ENCODE measurements at regions not wholly inside any gene's neighbourhood (a gene's known extent, or its start where the extent isn't known, plus 50 kb on each side); places are given as distances from the start of the nearest gene placed in this dataset.

DNA sequence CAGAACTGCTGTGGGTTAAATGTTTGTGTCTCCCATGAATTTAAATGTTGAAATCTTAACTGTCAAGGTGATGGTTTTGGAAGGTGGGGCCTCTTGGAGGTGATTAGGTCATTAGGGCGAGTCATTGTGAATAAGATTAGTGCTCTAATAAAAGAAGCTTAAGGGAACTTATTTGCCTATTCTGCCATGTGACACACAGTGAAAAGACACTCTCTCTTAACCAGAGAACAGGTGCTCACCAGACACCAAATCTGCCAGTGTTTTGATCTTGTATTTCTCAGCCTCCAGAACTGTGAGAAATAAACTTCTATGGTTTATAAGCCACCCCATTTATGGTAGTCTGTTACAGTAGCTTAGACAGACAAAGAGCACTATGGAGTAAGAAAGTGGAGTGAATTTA is 117.9 kb upstream of the SV2C start:
- ChIA-PET CTCF (no interaction called here), POLR2A (ENCODE audit: low non-redundant PET) (no interaction called here)
- intact Hi-C loops (cut with micrococcal nuclease; ENCODE audit: unreplicated experiment), result no loop called here

DNA sequence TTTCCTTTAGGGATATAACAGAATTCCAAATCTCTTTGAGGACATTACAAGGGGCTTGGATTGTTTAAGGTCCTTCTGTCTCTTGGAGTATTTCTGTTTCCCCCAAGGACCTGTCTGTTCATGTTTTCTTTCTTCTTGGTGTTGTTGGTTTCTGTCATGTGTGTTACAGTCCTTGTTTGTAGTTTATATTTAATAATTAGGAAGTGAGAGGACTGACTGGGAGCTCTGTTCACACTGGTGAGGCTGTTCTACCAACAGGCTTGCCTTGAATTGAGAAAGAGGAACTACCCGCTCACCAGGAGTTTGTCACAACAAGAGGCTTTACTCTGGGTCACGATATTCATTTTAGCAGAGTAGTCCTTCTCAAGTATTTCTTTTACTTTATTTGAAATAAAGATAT is 119.2 kb upstream of the SV2C start:
- no peaks in the 10 kb centered on the region for H3K9me3 ChIP-seq (ENCODE audit: low read depth, low read length, poor library complexity, severe bottlenecking)
- H3K27me3 ChIP-seq (replicated peaks; ENCODE audit: insufficient read depth, low read depth, low read length, poor library complexity), result no peaks in the 10 kb centered on the region
- no peak for DNase-seq (ENCODE audit: low spot score)
- H3K4me3 ChIP-seq (ENCODE audit: low read depth, low read length, poor library complexity, severe bottlenecking), result no peak overlapping the region
- ChIA-PET POLR2A (ENCODE audit: low non-redundant PET) (no interaction called here), CTCF (no interaction called here)
- H3K36me3 ChIP-seq (ENCODE audit: insufficient read depth, low read length, poor library complexity, severe bottlenecking), result no peaks in the 10 kb centered on the region
- intact Hi-C loops (cut with micrococcal nuclease; ENCODE audit: unreplicated experiment), result no loop called here
- no TSS peak for BruUV-seq (replicated peaks)
- no peak overlapping the region for H3K27ac ChIP-seq (ENCODE audit: low read depth, low read length, poor library complexity, severe bottlenecking)
- no peaks in the 10 kb centered on the region for H3K4me1 ChIP-seq (ENCODE audit: insufficient read depth, low read length, poor library complexity, severe bottlenecking)
- TF ChIP-seq, protein P1, sequence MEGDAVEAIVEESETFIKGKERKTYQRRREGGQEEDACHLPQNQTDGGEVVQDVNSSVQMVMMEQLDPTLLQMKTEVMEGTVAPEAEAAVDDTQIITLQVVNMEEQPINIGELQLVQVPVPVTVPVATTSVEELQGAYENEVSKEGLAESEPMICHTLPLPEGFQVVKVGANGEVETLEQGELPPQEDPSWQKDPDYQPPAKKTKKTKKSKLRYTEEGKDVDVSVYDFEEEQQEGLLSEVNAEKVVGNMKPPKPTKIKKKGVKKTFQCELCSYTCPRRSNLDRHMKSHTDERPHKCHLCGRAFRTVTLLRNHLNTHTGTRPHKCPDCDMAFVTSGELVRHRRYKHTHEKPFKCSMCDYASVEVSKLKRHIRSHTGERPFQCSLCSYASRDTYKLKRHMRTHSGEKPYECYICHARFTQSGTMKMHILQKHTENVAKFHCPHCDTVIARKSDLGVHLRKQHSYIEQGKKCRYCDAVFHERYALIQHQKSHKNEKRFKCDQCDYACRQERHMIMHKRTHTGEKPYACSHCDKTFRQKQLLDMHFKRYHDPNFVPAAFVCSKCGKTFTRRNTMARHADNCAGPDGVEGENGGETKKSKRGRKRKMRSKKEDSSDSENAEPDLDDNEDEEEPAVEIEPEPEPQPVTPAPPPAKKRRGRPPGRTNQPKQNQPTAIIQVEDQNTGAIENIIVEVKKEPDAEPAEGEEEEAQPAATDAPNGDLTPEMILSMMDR (conservative IDR thresholded peaks at IDR 0.05; ENCODE audit: low read depth, low read length), result no peak
- no peak for TF ChIP-seq EZH2 (IDR thresholded peaks at IDR 0.05; ENCODE audit: borderline replicate concordance, low read depth, low read length, poor library complexity, severe bottlenecking)

More for the DNA sequence above, 117.9 kb upstream of the SV2C start:
- Histone ChIP-seq H3K36me3 (ENCODE audit: insufficient read depth, low read length, poor library complexity, severe bottlenecking) (no peaks in the 10 kb centered on the region), H3K27me3 (replicated peaks; ENCODE audit: insufficient read depth, low read depth, low read length, poor library complexity) (no peaks in the 10 kb centered on the region), H3K4me3 (ENCODE audit: low read depth, low read length, poor library complexity, severe bottlenecking) (no peak overlapping the region), H3K9me3 (ENCODE audit: low read depth, low read length, poor library complexity, severe bottlenecking) (no peaks in the 10 kb centered on the region), H3K27ac (ENCODE audit: low read depth, low read length, poor library complexity, severe bottlenecking) (no peak overlapping the region), H3K4me1 (ENCODE audit: insufficient read depth, low read length, poor library complexity, severe bottlenecking) (no peaks in the 10 kb centered on the region)
- DNase-seq (ENCODE audit: low spot score), result no peak
- BruUV-seq (replicated peaks), result no TSS peak
- no peak for TF ChIP-seq EZH2 (IDR thresholded peaks at IDR 0.05; ENCODE audit: borderline replicate concordance, low read depth, low read length, poor library complexity, severe bottlenecking)
- TF ChIP-seq, protein P1 (conservative IDR thresholded peaks at IDR 0.05; ENCODE audit: low read depth, low read length), result no peak

DNA sequence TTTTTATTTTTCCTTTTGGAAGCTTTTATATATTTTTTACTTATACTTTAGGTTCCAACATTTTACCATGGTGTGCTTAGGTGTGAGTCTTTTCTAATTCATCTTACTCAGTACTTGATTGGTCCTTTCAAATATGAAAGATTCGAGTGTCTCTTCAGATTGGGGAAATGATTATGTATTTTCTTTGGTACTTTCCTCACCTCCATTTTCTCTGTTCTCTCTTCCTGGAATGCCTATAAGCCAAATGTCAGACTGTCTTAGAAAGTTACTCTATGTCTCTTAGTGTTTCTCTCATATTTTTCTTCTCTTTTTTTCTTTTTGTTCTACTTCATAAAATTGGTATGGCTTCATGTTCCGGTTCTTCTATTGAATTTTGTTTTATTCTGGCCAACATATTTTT is 119.6 kb upstream of the SV2C start:
- TF ChIP-seq, protein P1 (conservative IDR thresholded peaks at IDR 0.05; ENCODE audit: low read depth, low read length), result no peak
- no peak for TF ChIP-seq EZH2 (IDR thresholded peaks at IDR 0.05; ENCODE audit: borderline replicate concordance, low read depth, low read length, poor library complexity, severe bottlenecking)

More for the DNA sequence above, 119.6 kb upstream of the SV2C start:
- H3K27ac ChIP-seq (ENCODE audit: low read depth, low read length, poor library complexity, severe bottlenecking), result no peak overlapping the region
- CTCF ChIA-PET, result no interaction called here
- H3K9me3 ChIP-seq (ENCODE audit: low read depth, low read length, poor library complexity, severe bottlenecking), result no peaks in the 10 kb centered on the region
- POLR2A ChIA-PET (ENCODE audit: low non-redundant PET), result no interaction called here
- no peaks in the 10 kb centered on the region for H3K4me1 ChIP-seq (ENCODE audit: insufficient read depth, low read length, poor library complexity, severe bottlenecking)
- DNase-seq (ENCODE audit: low spot score), result no peak
- intact Hi-C loops (cut with micrococcal nuclease; ENCODE audit: unreplicated experiment), result no loop called here
- H3K4me3 ChIP-seq (ENCODE audit: low read depth, low read length, poor library complexity, severe bottlenecking), result no peak overlapping the region
- H3K36me3 ChIP-seq (ENCODE audit: insufficient read depth, low read length, poor library complexity, severe bottlenecking), result no peaks in the 10 kb centered on the region
- no TSS peak for BruUV-seq (replicated peaks)
- no peaks in the 10 kb centered on the region for H3K27me3 ChIP-seq (replicated peaks; ENCODE audit: insufficient read depth, low read depth, low read length, poor library complexity)
